ENCODE measurements at regions not wholly inside any gene's neighbourhood (a gene's known extent, or its start where the extent isn't known, plus 50 kb on each side); places are given as distances from the start of the nearest gene placed in this dataset.

DNA sequence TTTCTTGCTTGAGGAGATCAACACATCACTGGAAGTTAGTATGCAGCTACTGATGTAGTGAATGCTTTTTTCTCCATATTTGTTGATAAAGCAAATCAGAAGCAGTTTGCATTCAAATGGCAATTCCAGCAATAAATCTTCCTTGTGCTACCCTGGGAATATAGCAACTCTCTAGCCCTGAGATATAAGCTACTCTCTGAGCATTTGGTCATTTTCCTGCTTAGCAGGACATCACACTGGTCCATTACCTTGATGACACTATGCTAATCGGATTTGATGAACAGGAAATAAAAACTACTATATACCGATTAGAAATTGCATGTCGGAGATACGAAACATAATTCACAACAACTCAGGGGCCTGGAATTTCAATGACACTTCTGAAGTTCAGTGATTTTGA is 152.7 kb downstream of the CBLN2 start:
- Histone ChIP-seq H3K4me2 (ENCODE audit: low read depth, low read length) (no peak overlapping the region), H3K9me2 (replicated peaks; ENCODE audit: insufficient read depth, low read length) (no peaks in the 10 kb centered on the region), H3F3A (ENCODE audit: insufficient read depth, low read length) (no peaks in the 10 kb centered on the region), H3K9me3 (replicated peaks; ENCODE audit: insufficient read depth, low read length) (no peaks in the 10 kb centered on the region), H3K4me1 (ENCODE audit: low read length) (no peaks in the 10 kb centered on the region), H3K79me2 (ENCODE audit: low read length) (no peaks in the 10 kb centered on the region), H3K4me3 (ENCODE audit: low read length) (no peak overlapping the region), H3K27ac (ENCODE audit: low read length) (no peak overlapping the region), H3K27me3 (replicated peaks; ENCODE audit: insufficient read depth, low read length) (no peaks in the 10 kb centered on the region), H4K20me1 (ENCODE audit: insufficient read depth, low read length) (no peaks in the 10 kb centered on the region), H3K36me3 (replicated peaks; ENCODE audit: insufficient read depth, low read length) (no peaks in the 10 kb centered on the region), H3K9ac (ENCODE audit: low read length) (no peak overlapping the region), H2AFZ (ENCODE audit: low read length) (no peak overlapping the region)
- no peak for DNase-seq
- TF ChIP-seq EZH2 (optimal IDR thresholded peaks at IDR 0.05; ENCODE audit: low read depth, low read length) (no peak), EZH2phosphoT487 (IDR thresholded peaks at IDR 0.05; ENCODE audit: low read length) (no peak)
- TF ChIP-seq, protein P1, sequence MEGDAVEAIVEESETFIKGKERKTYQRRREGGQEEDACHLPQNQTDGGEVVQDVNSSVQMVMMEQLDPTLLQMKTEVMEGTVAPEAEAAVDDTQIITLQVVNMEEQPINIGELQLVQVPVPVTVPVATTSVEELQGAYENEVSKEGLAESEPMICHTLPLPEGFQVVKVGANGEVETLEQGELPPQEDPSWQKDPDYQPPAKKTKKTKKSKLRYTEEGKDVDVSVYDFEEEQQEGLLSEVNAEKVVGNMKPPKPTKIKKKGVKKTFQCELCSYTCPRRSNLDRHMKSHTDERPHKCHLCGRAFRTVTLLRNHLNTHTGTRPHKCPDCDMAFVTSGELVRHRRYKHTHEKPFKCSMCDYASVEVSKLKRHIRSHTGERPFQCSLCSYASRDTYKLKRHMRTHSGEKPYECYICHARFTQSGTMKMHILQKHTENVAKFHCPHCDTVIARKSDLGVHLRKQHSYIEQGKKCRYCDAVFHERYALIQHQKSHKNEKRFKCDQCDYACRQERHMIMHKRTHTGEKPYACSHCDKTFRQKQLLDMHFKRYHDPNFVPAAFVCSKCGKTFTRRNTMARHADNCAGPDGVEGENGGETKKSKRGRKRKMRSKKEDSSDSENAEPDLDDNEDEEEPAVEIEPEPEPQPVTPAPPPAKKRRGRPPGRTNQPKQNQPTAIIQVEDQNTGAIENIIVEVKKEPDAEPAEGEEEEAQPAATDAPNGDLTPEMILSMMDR (IDR thresholded peaks at IDR 0.05; ENCODE audit: low read length), result no peak

DNA sequence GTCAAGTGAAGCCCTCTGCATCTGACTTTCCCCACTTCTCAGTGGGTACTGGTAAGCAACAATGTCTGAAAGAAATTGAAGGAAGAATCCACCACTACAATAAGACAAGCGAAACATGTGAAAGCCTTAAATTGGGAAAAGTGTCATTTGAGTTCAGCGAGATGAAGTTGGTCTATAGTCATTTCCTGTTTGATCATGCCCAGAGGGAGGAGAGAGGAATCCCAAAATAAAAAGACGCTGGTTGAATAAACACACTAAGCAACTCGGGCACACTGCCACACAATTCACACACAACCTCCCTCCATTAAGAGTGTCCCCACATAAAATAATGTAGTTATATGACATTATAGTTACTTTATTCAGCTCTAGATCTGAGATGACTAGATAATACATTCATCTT is 166.1 kb downstream of the CBLN2 start:
- Histone ChIP-seq H3K4me2 (ENCODE audit: low read depth, low read length) (no peak overlapping the region), H3K27me3 (replicated peaks; ENCODE audit: insufficient read depth, low read length) (no peaks in the 10 kb centered on the region), H4K20me1 (ENCODE audit: insufficient read depth, low read length) (no peaks in the 10 kb centered on the region), H3K27ac (ENCODE audit: low read length) (no peak overlapping the region), H3K9me2 (replicated peaks; ENCODE audit: insufficient read depth, low read length) (no peaks in the 10 kb centered on the region), H3K9ac (ENCODE audit: low read length) (no peak overlapping the region), H3K36me3 (replicated peaks; ENCODE audit: insufficient read depth, low read length) (no peaks in the 10 kb centered on the region), H3K4me3 (ENCODE audit: low read length) (no peak overlapping the region), H3K79me2 (ENCODE audit: low read length) (no peaks in the 10 kb centered on the region), H3F3A (ENCODE audit: insufficient read depth, low read length) (no peaks in the 10 kb centered on the region), H3K9me3 (replicated peaks; ENCODE audit: insufficient read depth, low read length) (no peaks in the 10 kb centered on the region), H3K4me1 (ENCODE audit: low read length) (no peaks in the 10 kb centered on the region), H2AFZ (ENCODE audit: low read length) (no peak overlapping the region)
- DNase-seq, result no peak
- TF ChIP-seq, protein P1 (IDR thresholded peaks at IDR 0.05; ENCODE audit: low read length), result no peak
- no peak for TF ChIP-seq EZH2phosphoT487 (IDR thresholded peaks at IDR 0.05; ENCODE audit: low read length)

DNA sequence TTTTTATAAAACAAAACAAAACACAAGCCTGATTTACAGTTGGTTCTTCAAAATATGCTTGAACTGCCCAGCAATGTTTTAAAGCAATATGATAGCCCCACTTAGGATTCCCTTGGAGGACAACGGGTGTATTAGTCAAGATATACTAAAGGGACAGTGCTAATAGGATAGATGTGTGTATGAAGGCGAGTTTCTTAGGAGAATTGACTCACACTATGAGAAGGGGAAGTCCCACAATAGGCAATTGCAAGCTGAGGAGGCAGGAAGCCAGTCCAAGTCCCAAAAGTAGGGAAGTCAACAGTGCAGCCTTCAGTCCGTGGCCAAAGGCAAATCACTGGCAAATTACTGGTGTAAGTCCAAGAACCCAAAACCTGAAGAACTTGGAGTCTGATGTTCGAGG is 167.9 kb downstream of the CBLN2 start:
- H3K27me3 ChIP-seq (replicated peaks; ENCODE audit: insufficient read depth, low read length), result no peaks in the 10 kb centered on the region
- DNase-seq, result no peak
- no peaks in the 10 kb centered on the region for H3K36me3 ChIP-seq (replicated peaks; ENCODE audit: insufficient read depth, low read length)
- no peaks in the 10 kb centered on the region for H3K9me2 ChIP-seq (replicated peaks; ENCODE audit: insufficient read depth, low read length)
- H3K4me1 ChIP-seq (ENCODE audit: low read length), result no peaks in the 10 kb centered on the region
- TF ChIP-seq EZH2 (optimal IDR thresholded peaks at IDR 0.05; ENCODE audit: low read depth, low read length) (no peak), EZH2phosphoT487 (IDR thresholded peaks at IDR 0.05; ENCODE audit: low read length) (no peak)
- TF ChIP-seq, protein P1 (IDR thresholded peaks at IDR 0.05; ENCODE audit: low read length), result no peak
- H2AFZ ChIP-seq (ENCODE audit: low read length), result no peak overlapping the region
- H3K79me2 ChIP-seq (ENCODE audit: low read length), result no peaks in the 10 kb centered on the region
- H4K20me1 ChIP-seq (ENCODE audit: insufficient read depth, low read length), result no peaks in the 10 kb centered on the region
- H3K27ac ChIP-seq (ENCODE audit: low read length), result no peak overlapping the region
- H3K4me3 ChIP-seq (ENCODE audit: low read length), result no peak overlapping the region
- H3K9me3 ChIP-seq (replicated peaks; ENCODE audit: insufficient read depth, low read length), result no peaks in the 10 kb centered on the region
- H3F3A ChIP-seq (ENCODE audit: insufficient read depth, low read length), result no peaks in the 10 kb centered on the region
- no peak overlapping the region for H3K4me2 ChIP-seq (ENCODE audit: low read depth, low read length)
- no peak overlapping the region for H3K9ac ChIP-seq (ENCODE audit: low read length)
